Activated CD8-positive, alpha-beta memory T cell treated with anti-CD3 and anti-CD28 coated beads for 48 hours (primary cell): ENCODE measurements at regions not wholly inside any gene's neighbourhood (a gene's known extent, or its start where the extent isn't known, plus 50 kb on each side); places are given as distances from the start of the nearest gene placed in this dataset.
"Not testable (repeated sequence)": the region's sequence is repeated elsewhere in the genome, so short reads cannot be mapped to it uniquely, and the experiment has no call there.

Source experiments
- DNase-seq, 3 experiments: peaks; one replicate each; pipeline ENCODE4 v3.0.0-alpha.2; 2020; ENCODE audit warnings: low read depth in 2 of 3, low spot score in 2 of 3

- DNase-seq: no peak
Measured at GRCh38 chr18:55982992-55983391, 395.0 kb upstream of the TCF4 start.

DNA sequence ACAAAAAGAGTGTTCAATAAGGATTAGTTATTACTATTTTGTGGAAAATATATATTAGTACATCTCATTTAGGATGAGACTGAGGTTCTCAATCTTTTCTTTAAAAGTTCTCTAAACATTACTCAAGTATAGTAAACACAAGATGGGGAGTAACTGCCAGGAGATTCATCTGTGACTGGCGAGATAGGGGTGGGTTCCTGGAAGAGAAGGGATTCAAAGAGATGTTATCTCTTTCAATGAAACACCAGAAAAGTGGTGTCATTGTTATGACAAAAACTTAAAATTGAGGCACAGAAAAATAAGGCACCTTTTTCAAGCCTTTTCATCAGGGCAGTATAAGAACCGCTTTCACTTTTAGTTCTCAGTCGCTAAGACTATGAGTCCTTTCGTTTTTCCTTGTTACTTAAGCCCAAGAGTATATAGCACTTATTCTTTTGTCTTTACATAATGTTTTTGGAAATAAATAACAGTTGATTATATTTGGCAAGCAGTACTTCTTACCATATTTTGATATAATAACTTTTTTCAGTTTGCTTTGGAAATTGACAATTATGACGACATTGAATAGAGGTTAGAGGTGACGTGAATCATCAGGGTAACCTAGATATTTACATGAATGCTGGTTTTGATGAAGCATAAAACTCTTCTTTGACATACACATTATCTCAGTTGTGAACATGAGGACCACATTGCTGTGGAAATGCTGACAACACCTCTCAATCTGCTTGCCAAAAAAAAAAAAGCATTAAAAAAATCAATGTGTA is 393.9 kb upstream of the TCF4 start:
- no peak for DNase-seq

- DNase-seq: no peak
Measured at GRCh38 chr18:55974521-55974920, 386.5 kb upstream of the TCF4 start.

DNA sequence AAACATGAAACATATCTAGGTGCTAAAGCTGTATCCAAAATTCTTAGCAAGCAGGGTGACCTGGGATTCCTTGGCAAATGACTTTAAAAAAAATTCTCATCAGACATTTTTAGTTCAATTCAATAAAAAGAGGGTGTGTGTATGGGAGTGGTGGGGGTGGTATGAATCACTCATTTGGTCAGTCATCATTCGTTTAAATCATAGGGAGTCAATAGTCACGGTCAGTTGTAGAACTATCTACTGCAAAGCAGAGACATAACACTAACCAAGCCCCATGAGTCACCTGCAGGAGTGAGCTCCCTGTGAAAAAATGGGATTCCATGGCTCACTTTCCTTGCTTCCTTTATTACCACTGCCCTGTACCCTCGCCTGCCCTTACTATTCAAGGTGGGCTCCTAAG is 380.6 kb upstream of the TCF4 start:
- DNase-seq: no peak

- no peak for DNase-seq
Measured at GRCh38 chr18:55967019-55967418, 379.0 kb upstream of the TCF4 start.

GRCh38 chr18:55964171-55964570 is 376.2 kb upstream of the TCF4 start:
- no peak for DNase-seq

- no peak for DNase-seq
Measured at GRCh38 chr18:55953326-55953725, 365.3 kb upstream of the TCF4 start.

GRCh38 chr18:55951738-55952137 is 363.7 kb upstream of the TCF4 start:
- DNase-seq: not testable (repeated sequence)

GRCh38 chr18:55950379-55951166 is 362.6 kb upstream of the TCF4 start:
- no peak for DNase-seq

- DNase-seq: no peak
Measured at GRCh38 chr18:55934821-55935220, 346.8 kb upstream of the TCF4 start.

- no peak for DNase-seq
Measured at GRCh38 chr18:55932675-55933074, 344.7 kb upstream of the TCF4 start.

DNA sequence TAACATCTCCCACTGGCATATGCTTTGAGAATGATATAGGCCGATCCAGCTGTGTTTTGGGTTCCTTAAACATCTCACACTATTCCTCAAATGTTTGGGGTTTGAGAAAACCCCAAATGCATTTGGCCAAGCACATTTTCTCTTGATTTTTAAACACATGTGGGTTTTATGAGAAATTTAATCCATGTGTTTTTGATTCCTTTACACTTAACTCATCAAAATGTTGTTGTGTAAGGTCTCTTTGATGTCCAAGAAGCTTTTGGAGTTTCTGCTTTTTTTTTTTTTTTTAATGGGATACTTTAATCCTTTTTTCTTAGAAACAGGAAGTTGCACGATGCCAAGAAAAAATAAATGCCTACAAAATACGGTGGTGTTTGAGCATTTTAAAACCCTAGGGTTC is 339.8 kb upstream of the TCF4 start:
- DNase-seq: no peak

DNA sequence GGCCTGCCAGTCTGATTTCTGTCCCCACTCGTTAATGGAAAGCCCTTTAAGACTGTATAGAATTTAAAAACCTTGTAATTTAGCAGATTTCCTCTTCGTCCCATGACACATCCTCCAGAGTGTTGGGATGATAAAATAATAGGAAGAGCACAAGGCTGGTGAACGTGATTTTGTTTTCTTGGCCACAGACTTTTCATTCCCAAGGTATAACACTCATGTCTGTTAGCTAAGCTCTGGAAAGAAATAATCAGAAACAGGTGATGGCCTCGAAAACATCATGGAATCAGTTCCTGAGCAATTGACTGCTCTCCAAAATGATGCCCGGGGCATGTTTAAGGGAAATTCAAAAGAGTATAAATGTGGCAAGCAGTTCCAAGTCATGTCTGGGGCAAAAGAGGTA is 337.8 kb upstream of the TCF4 start:
- DNase-seq: no peak

DNA sequence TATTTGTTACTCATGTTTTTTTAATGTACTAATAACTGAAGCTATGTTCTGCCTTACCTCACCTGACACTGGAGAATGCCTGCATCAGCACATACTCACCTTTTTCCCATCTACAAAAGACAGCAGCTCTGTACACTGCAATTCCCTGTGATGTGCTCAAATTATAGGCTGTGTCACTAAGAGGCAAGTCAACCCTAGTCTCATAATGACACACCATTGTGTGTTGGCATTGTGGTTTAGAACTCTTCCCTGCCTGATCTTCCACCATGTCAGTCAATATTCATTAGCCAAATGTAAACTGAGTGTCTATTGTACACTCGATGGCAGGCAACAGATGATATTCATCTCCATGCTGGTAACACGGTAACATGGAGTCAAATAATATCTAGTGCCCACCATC is 332.1 kb upstream of the TCF4 start:
- no peak for DNase-seq

- no peak for DNase-seq
Measured at GRCh38 chr18:55918444-55918843, 330.5 kb upstream of the TCF4 start.

DNA sequence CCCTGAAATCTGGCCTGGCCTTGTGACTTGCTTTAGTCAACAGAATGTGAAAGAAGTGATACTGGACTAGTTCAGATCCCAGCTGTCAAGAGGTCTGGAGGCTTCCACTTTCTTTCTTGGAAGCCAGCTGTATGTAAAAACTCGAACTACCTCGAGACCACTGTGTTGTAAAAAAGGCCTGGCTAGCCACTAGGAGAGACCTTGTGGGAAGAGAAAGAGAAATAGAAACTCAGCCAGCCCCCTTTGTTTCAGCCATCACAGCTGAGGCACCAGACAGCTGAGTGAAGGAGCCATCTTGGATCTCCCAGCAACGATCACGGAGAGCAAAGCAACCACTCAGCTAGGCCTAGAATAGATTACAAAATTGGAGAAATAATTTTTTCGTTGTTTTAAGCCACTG is 324.9 kb upstream of the TCF4 start:
- DNase-seq: no peak

DNA sequence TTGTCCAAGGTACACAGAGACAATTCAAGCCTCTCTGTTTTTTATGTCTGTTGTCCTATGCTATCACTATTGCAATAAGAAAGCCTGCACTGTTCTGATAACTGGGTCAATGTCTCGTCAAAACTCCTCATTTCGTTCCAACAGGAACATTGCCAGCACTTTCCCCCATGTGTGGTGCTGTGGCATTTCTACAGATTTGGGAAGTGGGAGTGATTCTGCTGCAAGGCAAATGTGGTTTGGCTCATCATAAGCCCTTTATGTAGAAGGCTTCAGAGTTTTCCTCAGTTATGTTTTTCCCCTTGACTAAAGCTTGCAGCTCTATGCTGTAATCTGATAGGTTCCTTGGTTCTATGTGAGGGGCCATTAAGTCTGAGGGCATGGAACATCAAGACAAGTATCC is 324.1 kb upstream of the TCF4 start:
- DNase-seq: no peak

DNA sequence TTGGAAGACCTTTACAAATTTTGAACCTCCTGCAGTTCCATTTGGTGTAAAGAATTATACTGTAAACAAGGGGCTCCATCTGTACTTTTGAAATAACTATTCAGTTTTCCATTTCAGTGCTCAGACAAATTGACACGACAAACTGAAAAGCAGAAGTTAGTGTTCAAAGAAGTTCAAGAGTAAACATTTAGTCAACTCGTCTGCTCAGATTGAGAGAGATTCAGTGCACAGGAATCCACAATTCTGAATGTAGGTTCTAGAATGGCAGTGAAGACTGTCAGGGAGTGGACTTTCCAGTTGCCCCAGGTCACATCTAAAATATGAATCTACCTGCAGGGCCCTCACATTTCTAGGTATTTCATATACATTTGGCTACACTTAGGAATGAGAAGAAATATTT is 322.3 kb upstream of the TCF4 start:
- DNase-seq: no peak

GRCh38 chr18:55908901-55909366 is 320.9 kb upstream of the TCF4 start:
- no peak for DNase-seq

- DNase-seq: no peak
Measured at GRCh38 chr18:55907453-55908175, 319.6 kb upstream of the TCF4 start.

GRCh38 chr18:55906536-55906935 is 318.5 kb upstream of the TCF4 start:
- no peak for DNase-seq

DNA sequence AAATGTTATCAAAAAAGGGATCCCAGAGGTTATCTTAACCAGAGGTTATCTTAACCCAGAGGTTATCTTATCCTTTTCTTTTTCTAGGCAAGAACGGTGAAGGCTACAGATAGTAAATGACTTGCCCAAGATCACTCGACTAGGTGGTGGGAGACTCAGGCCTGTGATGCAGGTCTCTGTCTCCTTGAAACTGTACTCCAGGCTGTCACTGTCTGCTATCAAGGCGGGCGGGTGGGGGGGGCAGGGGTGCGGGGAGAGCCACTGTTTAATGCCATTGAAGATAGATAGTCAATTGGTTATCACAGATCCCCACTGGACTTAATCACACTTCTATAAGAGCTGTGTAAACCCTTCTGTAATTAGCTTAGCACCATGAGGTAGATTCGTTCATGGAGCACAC is 315.9 kb upstream of the TCF4 start:
- no peak for DNase-seq
